Small intestine (tissue), 7 donors: ENCODE measurements at regions not wholly inside any gene's neighbourhood (a gene's known extent, or its start where the extent isn't known, plus 50 kb on each side); places are given as distances from the start of the nearest gene placed in this dataset.
"Not testable (repeated sequence)": the region's sequence is repeated elsewhere in the genome, so short reads cannot be mapped to it uniquely, and the experiment has no call there.

ENCODE experiments used
- DNase-seq, 2 donors: peaks; one replicate each; pipeline versions ENCODE4 v3.0.0 to v3.0.0-alpha.2; 2013
- FAIRE-seq: peaks from 2 replicates; lab custom pipeline; 2012; peaks lifted over from hg19 to GRCh38; lab: Jason Lieb, UNC
- H3K27ac ChIP-seq, 3 donors: one replicate each; pipeline ENCODE4 v1.5.1; 2013; ENCODE audit warnings: low read length in 2 of 3, mild to moderate bottlenecking in 2 of 3, control low read depth in 1 of 3, inconsistent platforms in 1 of 3, low read depth in 1 of 3, moderate library complexity in 1 of 3
- H3K27me3 ChIP-seq, 3 donors: one replicate each; pipeline ENCODE4 v1.6.1; 2013; ENCODE audit warnings: low read length in 3 of 3, inconsistent platforms in 1 of 3; ENCODE audit not compliant: control insufficient read depth in 3 of 3, insufficient read depth in 3 of 3
- H3K36me3 ChIP-seq, 3 donors: one replicate each; pipeline ENCODE4 v1.6.1; 2013; ENCODE audit warnings: low read length in 3 of 3, inconsistent platforms in 1 of 3, low read depth in 1 of 3, mild to moderate bottlenecking in 1 of 3, moderate library complexity in 1 of 3; ENCODE audit not compliant: control insufficient read depth in 3 of 3, insufficient read depth in 2 of 3
- H3K4me1 ChIP-seq, 3 donors: one replicate each; pipeline ENCODE4 v1.6.1; 2013; ENCODE audit warnings: low read length in 2 of 3, inconsistent platforms in 1 of 3, low read depth in 1 of 3, mild to moderate bottlenecking in 1 of 3, moderate library complexity in 1 of 3; ENCODE audit not compliant: control insufficient read depth in 3 of 3, insufficient read depth in 2 of 3
- H3K4me3 ChIP-seq, 3 donors: one replicate each; pipeline ENCODE4 v1.5.1; 2013; ENCODE audit warnings: low read length in 3 of 3, control low read depth in 1 of 3, inconsistent platforms in 1 of 3, low read depth in 1 of 3, mild to moderate bottlenecking in 1 of 3, moderate library complexity in 1 of 3
- H3K9me3 ChIP-seq, 2 donors: one replicate each; pipeline ENCODE4 v1.6.1; 2013; ENCODE audit warnings: low read depth in 1 of 2, low read length in 1 of 2; ENCODE audit not compliant: control insufficient read depth in 2 of 2, insufficient read depth in 1 of 2
- WGBS, 3 donors: extraction: QIAGEN DNeasy Blood & Tissue Kit; methylation state at CpG; one replicate each; pipeline ENCODE4 v1.1.7; 2013; 5-methylcytosine and 5-hydroxymethylcytosine counted together
- donor health status: healthy with polysubstance abuse.
- donor health status: control.
- donor health status: control.
- donor health status: Bipolar disorder and iron deficiency.
- donor health status: healthy.

DNA sequence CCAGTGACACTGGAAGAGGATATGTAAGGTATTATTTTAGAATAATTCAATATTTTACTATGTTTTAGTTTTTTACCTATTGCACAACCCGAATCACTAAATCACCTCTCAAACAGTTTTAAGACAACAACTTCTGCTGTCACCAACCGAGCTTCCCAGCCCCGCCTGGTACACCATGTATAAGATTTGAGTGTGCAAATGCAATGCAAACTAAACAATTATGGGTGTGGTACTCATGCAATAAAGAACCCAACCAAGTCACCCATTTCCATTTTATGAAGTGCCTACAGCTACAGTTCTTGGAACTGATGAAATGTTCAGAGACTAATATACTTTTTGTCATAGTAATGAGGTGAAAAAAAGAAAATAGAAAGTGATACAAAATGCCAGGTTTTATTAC, 256.2 kb downstream of the TAFA4 start:
- FAIRE-seq (no peak), DNase-seq (no peak)
- H3K27me3 ChIP-seq = no peaks in the 10 kb centered on the region
- no peaks in the 10 kb centered on the region for H3K9me3 ChIP-seq
- no peaks in the 10 kb centered on the region for H3K4me1 ChIP-seq
- no peak overlapping the region for H3K4me3 ChIP-seq
- H3K27ac ChIP-seq = no peak overlapping the region
- 72 to 84% (median 75%) methylated on average over 3 of the region's 3 CpGs for WGBS, 3 donors
- H3K36me3 ChIP-seq = no peaks in the 10 kb centered on the region

DNA sequence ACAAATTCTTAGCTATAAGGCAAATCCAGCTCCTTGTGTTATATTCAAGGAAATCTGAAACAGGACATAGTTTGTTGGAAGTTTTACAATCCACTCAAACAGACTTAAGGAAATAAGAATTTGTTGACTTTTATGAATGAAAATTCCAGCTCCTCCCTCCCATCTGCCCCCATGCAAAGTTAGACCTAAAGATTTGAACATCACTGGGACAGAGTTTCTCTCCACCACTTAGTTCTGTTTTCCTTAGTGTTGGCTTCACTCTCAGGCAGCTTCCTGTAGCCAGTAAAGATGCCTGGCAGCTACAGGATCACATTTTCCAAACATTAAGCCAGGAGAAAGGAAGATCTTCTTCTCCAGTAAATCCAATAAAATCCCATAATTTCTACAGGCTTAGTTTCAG, 265.0 kb downstream of the TAFA4 start:
- H3K27me3 ChIP-seq = no peaks in the 10 kb centered on the region
- H3K9me3 ChIP-seq = no peaks in the 10 kb centered on the region
- H3K4me3 ChIP-seq = no peak overlapping the region
- FAIRE-seq (no peak), DNase-seq (no peak)
- no peaks in the 10 kb centered on the region for H3K4me1 ChIP-seq
- H3K27ac ChIP-seq = no peak overlapping the region
- no peaks in the 10 kb centered on the region for H3K36me3 ChIP-seq

DNA sequence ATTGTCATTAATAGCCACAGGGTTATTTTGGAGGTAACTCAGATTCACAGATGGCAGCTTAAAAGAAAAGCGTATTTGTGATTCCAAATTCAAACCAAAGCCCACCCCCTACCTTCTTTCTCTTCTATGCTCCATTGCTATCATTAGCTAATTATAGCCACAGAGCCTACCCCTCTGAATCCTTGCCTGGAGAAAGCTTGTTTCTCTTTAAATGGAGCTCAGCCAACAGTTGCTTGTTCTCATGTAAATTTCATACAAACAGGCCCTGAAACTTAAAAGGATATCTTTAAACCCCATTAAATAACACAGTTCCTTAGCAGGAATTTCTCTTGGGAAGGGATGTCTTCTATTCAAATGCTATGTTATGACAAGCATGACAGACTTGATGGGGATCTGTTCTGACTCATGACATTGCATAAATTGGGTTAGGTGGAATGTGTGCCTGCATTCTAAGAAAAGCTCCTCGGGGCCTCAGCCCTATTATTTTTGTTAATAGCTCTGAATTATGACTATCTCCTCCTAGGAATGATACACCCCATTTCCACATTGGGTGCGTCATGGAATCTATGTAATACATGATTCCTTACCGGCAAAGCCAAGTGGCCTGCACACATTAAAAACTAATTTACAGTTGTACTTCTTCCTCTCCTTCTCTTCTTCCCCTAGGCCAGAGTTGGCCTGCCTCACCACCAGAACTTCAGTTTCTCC, 265.8 kb downstream of the TAFA4 start:
- Histone ChIP-seq H3K27ac (no peak overlapping the region), H3K4me3 (no peak overlapping the region), H3K36me3 (no peaks in the 10 kb centered on the region), H3K4me1 (no peaks in the 10 kb centered on the region), H3K27me3 (no peaks in the 10 kb centered on the region), H3K9me3 (no peaks in the 10 kb centered on the region)
- DNase-seq (no peak), FAIRE-seq (no peak)
- 71 to 84% (median 77%) methylated on average over 4 of the region's 4 CpGs for WGBS, 3 donors

DNA sequence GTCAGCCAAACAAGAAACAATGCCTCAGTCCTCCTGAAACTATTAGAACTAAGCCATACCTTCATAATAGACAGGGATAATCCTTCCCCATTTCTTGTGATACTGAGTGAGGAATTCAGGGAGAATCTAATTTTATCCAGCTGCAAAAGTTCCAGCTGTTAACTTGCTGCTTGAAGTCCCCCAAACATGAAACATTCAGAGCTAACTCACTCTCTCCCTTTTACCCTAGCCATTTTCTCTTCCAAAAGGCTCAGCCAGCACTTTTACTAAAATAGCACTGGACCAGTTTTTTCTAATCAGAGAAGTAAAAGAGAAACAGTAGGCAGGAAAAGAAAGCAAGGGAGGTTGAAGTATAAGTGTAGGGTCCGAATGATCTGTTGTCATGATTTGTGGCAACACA, 268.1 kb downstream of the TAFA4 start:
- Histone ChIP-seq H3K36me3 (no peaks in the 10 kb centered on the region), H3K27ac (no peak overlapping the region), H3K27me3 (no peaks in the 10 kb centered on the region), H3K9me3 (no peaks in the 10 kb centered on the region), H3K4me1 (no peaks in the 10 kb centered on the region), H3K4me3 (no peak overlapping the region)
- 45 to 73% (median 52%) methylated on average over 1 of the region's 1 CpG for WGBS, 3 donors
- no peak for FAIRE-seq
- no peak for DNase-seq

DNA sequence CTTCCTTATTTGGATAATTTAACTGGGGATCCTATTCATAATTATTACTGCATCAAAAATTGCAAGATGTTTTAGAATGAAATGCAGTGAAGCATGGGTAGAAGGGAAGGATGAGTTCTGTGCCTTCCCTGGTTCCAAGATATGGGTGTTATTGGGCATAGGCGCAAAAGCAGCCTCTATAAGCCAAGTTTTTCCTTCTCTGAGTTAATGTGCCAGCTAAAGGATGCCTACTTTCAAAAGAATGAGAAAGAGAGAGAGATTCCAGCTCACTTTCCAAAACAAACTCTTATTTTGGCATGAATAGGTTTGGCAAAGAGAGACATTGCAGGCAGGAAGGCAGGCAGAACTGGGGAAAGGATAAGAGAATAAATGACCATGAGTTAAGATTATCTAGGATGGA, 270.2 kb downstream of the TAFA4 start:
- Histone ChIP-seq H3K4me1 (no peaks in the 10 kb centered on the region), H3K27ac (no peak overlapping the region), H3K4me3 (no peak overlapping the region), H3K9me3 (no peaks in the 10 kb centered on the region), H3K27me3 (no peaks in the 10 kb centered on the region), H3K36me3 (no peaks in the 10 kb centered on the region)
- 70 to 89% (median 78%) methylated on average over 1 of the region's 1 CpG for WGBS, 3 donors
- DNase-seq (no peak), FAIRE-seq (no peak)

DNA sequence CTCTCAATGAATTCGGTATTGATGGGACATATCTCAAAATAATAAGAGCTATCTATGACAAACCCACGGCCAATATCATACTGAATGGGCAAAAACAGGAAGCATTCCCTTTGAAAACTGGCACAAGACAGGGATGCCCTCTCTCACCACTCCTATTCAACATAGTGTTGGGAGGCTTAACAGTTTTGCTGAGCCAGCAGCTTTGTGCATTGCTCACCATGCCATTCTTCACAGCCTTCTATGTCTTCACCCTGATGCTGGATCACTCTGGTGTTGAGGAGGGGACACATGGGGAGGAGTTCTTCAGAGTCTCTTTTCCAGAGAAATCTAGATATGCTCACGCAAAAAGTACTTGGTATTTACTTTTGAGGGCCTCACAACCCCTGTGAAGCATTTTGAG, 281.7 kb downstream of the TAFA4 start:
- not testable (repeated sequence) for H3K9me3 ChIP-seq, H3K4me3 ChIP-seq, H3K27ac ChIP-seq, H3K4me1 ChIP-seq, H3K27me3 ChIP-seq, DNase-seq, FAIRE-seq, H3K36me3 ChIP-seq
- 70 to 90% (median 76%) methylated on average over 3 of the region's 3 CpGs for WGBS, 3 donors

DNA sequence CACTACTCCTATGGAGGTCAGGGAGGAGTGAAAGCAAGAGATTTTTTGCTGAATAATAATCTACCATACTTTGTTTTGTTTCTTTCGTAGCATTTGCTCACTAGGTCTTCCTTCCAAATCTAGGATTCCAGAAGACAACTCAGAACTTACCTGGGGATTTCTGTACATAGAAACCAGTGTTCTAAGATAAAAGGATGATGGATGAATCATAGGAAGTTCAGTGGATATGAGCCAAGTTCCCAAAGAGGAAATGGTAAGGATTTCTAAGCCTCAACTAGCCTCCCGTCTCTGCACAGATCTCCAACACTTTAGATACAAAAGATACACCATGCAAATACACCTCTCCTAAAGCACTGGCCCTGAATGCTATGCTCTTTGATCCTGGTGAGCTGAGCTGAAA, 283.9 kb downstream of the TAFA4 start:
- H3K4me3 ChIP-seq = no peak overlapping the region
- no peaks in the 10 kb centered on the region for H3K4me1 ChIP-seq
- H3K9me3 ChIP-seq = no peaks in the 10 kb centered on the region
- no peak for DNase-seq
- H3K27me3 ChIP-seq = no peaks in the 10 kb centered on the region
- 81 to 82% (median 81%) methylated on average over 2 of the region's 2 CpGs for WGBS, 3 donors
- H3K27ac ChIP-seq = no peak overlapping the region
- no peak for FAIRE-seq
- no peaks in the 10 kb centered on the region for H3K36me3 ChIP-seq

DNA sequence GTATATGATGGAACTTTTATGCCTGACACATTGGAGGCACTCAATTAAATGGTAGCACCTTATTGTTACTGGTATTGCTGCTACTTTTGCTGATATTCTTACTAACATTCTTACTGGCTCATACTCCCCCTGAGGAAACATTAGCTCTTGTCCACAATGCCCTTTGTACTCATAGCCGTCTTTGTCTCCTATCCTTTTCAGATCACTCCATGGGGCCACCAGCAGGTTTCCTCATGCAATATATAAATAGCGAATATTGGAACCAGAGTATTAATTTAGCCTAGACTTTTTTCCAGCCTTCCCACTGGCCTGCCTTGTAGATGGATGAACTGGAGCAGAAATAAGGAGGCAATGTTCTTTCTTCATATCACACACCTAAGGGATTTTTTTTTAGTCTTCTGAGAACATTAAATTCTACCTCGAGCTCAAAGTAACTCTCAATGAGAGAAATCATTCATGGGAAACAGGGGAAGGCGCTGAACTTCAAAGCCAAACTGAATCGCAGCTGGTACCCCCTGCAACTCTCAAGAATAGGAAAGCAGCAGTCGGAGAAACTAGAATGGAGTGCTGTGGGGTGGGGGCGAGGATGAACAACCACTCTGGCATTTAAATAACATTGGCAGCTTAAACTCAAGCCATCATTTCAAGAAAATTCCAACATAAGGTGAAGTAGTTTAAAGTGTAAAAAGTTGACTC, 300.3 kb downstream of the TAFA4 start:
- DNase-seq (no peak), FAIRE-seq (no peak)
- H3K9me3 ChIP-seq = no peaks in the 10 kb centered on the region
- WGBS, 3 donors = 34 to 45% (median 40%) methylated on average over 7 of the region's 7 CpGs
- no peaks in the 10 kb centered on the region for H3K27me3 ChIP-seq
- H3K4me3 ChIP-seq = no peak overlapping the region
- no peak overlapping the region for H3K27ac ChIP-seq
- no peaks in the 10 kb centered on the region for H3K4me1 ChIP-seq
- no peaks in the 10 kb centered on the region for H3K36me3 ChIP-seq

DNA sequence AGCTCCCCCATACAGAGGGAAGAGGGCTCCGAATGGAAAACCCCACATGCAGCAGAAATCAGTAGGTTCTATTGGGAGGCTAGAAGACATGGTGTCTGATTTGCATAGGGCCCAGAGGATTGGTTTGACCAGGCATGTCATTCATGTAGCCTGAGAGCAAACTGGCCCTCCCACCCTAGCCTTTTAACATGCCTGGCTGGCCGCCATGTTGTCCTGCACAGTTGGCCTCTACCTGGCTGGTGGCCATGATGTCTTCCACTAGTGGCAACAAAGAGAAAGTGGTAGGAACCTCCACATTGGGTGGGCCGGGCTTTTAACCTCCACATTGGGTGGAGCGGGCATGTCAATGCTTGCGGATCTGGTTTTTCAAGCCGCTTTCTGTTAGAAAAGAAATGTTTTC, 312.1 kb downstream of the TAFA4 start:
- FAIRE-seq (no peak), DNase-seq (no peak)
- Histone ChIP-seq H3K4me3 (no peak overlapping the region), H3K4me1 (no peaks in the 10 kb centered on the region), H3K27me3 (no peaks in the 10 kb centered on the region), H3K36me3 (no peaks in the 10 kb centered on the region), H3K27ac (no peak overlapping the region), H3K9me3 (no peaks in the 10 kb centered on the region)
- WGBS, 3 donors = 87 to 91% (median 90%) methylated on average over 6 of the region's 6 CpGs
